Progenitor cell of endocrine pancreas (in vitro differentiated cells): ENCODE measurements at regions not wholly inside any gene's neighbourhood (a gene's known extent, or its start where the extent isn't known, plus 50 kb on each side); places are given as distances from the start of the nearest gene placed in this dataset.

Experiments
- DNase-seq: peaks from one replicate; pipeline ENCODE4 v3.0.0; 2021; ENCODE audit warnings: low spot score; ENCODE audit not compliant: unreplicated experiment
- H3K27ac Mint-ChIP-seq: 2 replicates; pipeline ENCODE4 v1.8.0; 2021; ENCODE audit warnings: mild to moderate bottlenecking, moderate library complexity, mixed read lengths
- H3K27me3 Mint-ChIP-seq: 2 replicates; pipeline ENCODE4 v1.8.0; 2021; ENCODE audit warnings: mixed read lengths
- H3K36me3 Mint-ChIP-seq: 2 replicates; pipeline ENCODE4 v1.8.0; 2022; ENCODE audit warnings: mixed read lengths; ENCODE audit not compliant: insufficient read depth
- H3K4me1 Mint-ChIP-seq: 2 replicates; pipeline ENCODE4 v1.8.0; 2021; ENCODE audit warnings: low read depth, mixed read lengths
- H3K4me3 Mint-ChIP-seq: 2 replicates; pipeline ENCODE4 v1.8.0; 2021; ENCODE audit warnings: low read depth, mild to moderate bottlenecking, moderate library complexity, mixed read lengths
- H3K9me3 Mint-ChIP-seq: 2 replicates; pipeline ENCODE4 v1.8.0; 2021; ENCODE audit warnings: low read depth, mixed read lengths
- TF ChIP-seq, protein P1 (sequence below): fragments of 200-600 bp; sonication (generic); IDR thresholded peaks from one replicate; pipeline ENCODE4 v1.5.0; 2021; ENCODE audit warnings: antibody characterized with exemption, mild to moderate bottlenecking; ENCODE audit not compliant: unreplicated experiment

DNA sequence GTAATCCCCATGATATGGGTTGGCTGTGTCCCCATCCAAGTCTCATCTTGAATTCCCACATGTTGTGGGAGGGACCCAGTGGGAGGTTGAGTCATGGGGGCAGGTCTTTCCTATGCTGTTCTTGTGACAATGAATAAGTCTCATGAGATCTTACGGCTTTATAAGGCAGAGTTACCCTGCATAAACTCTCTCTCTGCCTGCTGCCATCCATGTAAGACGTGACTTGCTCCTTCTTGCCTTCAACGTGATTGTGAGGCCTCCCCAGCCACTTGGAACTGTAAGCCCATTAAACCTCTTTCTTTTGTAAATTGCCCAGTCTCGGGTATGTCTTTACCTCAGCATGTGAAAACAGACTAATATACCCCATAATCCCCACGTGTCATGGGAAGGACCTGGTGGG lies 61.9 kb upstream of the LDAH start:
- TF ChIP-seq, protein P1, sequence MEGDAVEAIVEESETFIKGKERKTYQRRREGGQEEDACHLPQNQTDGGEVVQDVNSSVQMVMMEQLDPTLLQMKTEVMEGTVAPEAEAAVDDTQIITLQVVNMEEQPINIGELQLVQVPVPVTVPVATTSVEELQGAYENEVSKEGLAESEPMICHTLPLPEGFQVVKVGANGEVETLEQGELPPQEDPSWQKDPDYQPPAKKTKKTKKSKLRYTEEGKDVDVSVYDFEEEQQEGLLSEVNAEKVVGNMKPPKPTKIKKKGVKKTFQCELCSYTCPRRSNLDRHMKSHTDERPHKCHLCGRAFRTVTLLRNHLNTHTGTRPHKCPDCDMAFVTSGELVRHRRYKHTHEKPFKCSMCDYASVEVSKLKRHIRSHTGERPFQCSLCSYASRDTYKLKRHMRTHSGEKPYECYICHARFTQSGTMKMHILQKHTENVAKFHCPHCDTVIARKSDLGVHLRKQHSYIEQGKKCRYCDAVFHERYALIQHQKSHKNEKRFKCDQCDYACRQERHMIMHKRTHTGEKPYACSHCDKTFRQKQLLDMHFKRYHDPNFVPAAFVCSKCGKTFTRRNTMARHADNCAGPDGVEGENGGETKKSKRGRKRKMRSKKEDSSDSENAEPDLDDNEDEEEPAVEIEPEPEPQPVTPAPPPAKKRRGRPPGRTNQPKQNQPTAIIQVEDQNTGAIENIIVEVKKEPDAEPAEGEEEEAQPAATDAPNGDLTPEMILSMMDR = no peak
- no peak for DNase-seq
- Mint-ChIP-seq H3K4me3 (no peak overlapping the region), H3K36me3 (no peaks in the 10 kb centered on the region), H3K9me3 (no peaks in the 10 kb centered on the region), H3K4me1 (no peaks in the 10 kb centered on the region), H3K27me3 (peaks cover 10% of the 10 kb centered on the region), H3K27ac (no peak overlapping the region)

GRCh38 chr2:20882466-20883170 lies 59.7 kb upstream of the LDAH start:
- Mint-ChIP-seq H3K9me3 (no peaks in the 10 kb centered on the region), H3K4me1 (no peaks in the 10 kb centered on the region), H3K27me3 (peaks cover 10% of the 10 kb centered on the region), H3K27ac (no peak overlapping the region), H3K4me3 (no peak overlapping the region), H3K36me3 (no peaks in the 10 kb centered on the region)
- no peak for DNase-seq
- TF ChIP-seq, protein P1 = no peak

- Mint-ChIP-seq H3K27me3 (peaks cover 15% of the 10 kb centered on the region), H3K4me1 (no peaks in the 10 kb centered on the region), H3K4me3 (no peak overlapping the region), H3K9me3 (no peaks in the 10 kb centered on the region), H3K27ac (no peak overlapping the region), H3K36me3 (no peaks in the 10 kb centered on the region)
- TF ChIP-seq, protein P1 = no peak
- no peak for DNase-seq
Observed at GRCh38 chr2:20880221-20880771, 57.4 kb upstream of the LDAH start.

DNA sequence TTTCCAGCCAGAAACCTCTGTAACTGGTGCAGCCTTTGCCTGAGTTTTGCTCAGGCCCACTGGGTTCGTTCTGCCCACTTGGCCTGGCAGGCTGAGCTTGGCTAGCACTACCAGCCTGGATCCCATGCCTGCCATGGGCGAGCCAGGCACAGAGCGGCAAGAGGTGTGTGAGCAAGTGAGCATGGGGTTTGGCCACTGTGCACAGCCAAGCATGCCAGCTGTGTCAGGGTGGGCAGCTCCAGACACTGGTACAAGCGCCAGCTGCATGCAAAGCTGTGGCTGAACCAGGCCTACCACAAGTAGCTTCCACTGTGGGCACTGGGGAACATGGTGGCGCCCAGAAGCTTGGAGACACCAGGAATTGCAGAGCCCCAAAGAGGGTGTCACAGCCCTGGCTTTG lies 56.3 kb upstream of the LDAH start:
- Mint-ChIP-seq H3K27me3 (peaks cover 18% of the 10 kb centered on the region), H3K9me3 (no peaks in the 10 kb centered on the region), H3K27ac (no peak overlapping the region), H3K4me1 (no peaks in the 10 kb centered on the region), H3K36me3 (no peaks in the 10 kb centered on the region), H3K4me3 (no peak overlapping the region)
- DNase-seq = no peak
- TF ChIP-seq, protein P1 = no peak

DNA sequence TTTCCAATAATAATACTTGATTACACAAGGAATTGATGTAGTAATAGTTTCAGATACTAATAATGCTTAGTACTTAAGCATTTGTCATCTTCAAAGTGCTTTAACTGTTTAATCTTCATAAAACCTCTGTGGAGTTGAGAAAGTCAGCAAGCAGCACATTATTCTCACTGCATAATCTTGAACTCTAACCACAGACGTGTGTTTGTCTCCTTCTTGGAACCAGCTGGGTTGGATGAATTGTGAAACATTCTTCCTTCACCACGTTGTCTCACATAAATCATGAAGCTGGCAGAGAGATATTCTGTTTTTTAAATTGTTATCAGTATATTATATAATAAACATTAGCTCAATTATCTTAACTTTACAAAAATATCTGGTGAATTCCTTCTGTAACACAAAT lies 55.1 kb upstream of the LDAH start:
- Mint-ChIP-seq H3K4me1 (no peaks in the 10 kb centered on the region), H3K36me3 (no peaks in the 10 kb centered on the region), H3K9me3 (no peaks in the 10 kb centered on the region), H3K4me3 (no peak overlapping the region), H3K27ac (no peak overlapping the region), H3K27me3 (peaks cover 20% of the 10 kb centered on the region)
- DNase-seq = no peak
- TF ChIP-seq, protein P1 = no peak
